ENCODE measurements at regions not wholly inside any gene's neighbourhood (a gene's known extent, or its start where the extent isn't known, plus 50 kb on each side); places are given as distances from the start of the nearest gene placed in this dataset.

- no peak overlapping the region for H3K4me2 ChIP-seq (ENCODE audit: insufficient read depth in 1 of 2, low read depth in 2 of 2, low read length in 2 of 2)
- H4K91ac ChIP-seq (replicated peaks; ENCODE audit: insufficient read length, low read length): no peak overlapping the region
- H4K8ac ChIP-seq (ENCODE audit: extremely low read depth, insufficient read depth, low read length): no peak overlapping the region
- no peak for TF ChIP-seq CTBP2 (IDR thresholded peaks at IDR 0.05; ENCODE audit: borderline replicate concordance, insufficient read depth, insufficient read length, low read length)
- peak; percentile 77 for TF ChIP-seq MAFK (IDR thresholded peaks at IDR 0.05; ENCODE audit: low read depth, low read length)
- FAIRE-seq: no peak
- H3K36me3 ChIP-seq (ENCODE audit: control insufficient read depth in 2 of 4, insufficient read depth in 4 of 4, low read length in 3 of 4): no peaks in the 10 kb centered on the region
- DNase-seq (ENCODE audit: low read depth in 1 of 2, low spot score in 2 of 2): no peak
- H2BK120ac ChIP-seq (replicated peaks; ENCODE audit: low read depth, low read length): no peak overlapping the region
- no peak overlapping the region for H2AFZ ChIP-seq (ENCODE audit: low read length)
- no peaks in the 10 kb centered on the region for H3K79me1 ChIP-seq (ENCODE audit: low read depth, low read length)
- no peak overlapping the region for H2BK5ac ChIP-seq (ENCODE audit: low read depth, low read length)
- H4K5ac ChIP-seq (ENCODE audit: insufficient read length, low read depth, low read length): no peak overlapping the region
- no peak overlapping the region for H3K4me3 ChIP-seq (ENCODE audit: extremely low read depth in 1 of 4, insufficient read depth in 2 of 4, low read depth in 3 of 4, low read length in 4 of 4)
- H3K79me2 ChIP-seq (ENCODE audit: control insufficient read depth in 1 of 2, insufficient read depth in 2 of 2, low read length in 2 of 2): no peaks in the 10 kb centered on the region
- ChIA-PET CTCF (ENCODE audit: partially characterized antibody) (no interaction called here), POLR2A (ENCODE audit: partially characterized antibody) (no interaction called here)
- H3K9ac ChIP-seq (replicated peaks in 1 of 4; ENCODE audit: extremely low read depth in 1 of 4, low read depth in 3 of 4, low read length in 3 of 4): no peak overlapping the region
- H3K56ac ChIP-seq (replicated peaks; ENCODE audit: insufficient read length, low read depth, low read length): no peak overlapping the region
- no peak overlapping the region for H2BK12ac ChIP-seq (ENCODE audit: low read depth, low read length)
- H3K27ac ChIP-seq (ENCODE audit: low read depth, low read length): no peak overlapping the region
- H2BK15ac ChIP-seq (ENCODE audit: low read length): no peak overlapping the region
- H3K23ac ChIP-seq (ENCODE audit: insufficient read length): no peak overlapping the region
- no peaks in the 10 kb centered on the region for H4K20me1 ChIP-seq (replicated peaks in 1 of 2; ENCODE audit: control insufficient read depth in 1 of 2, insufficient read depth in 2 of 2, low read length in 2 of 2)
- peaks cover 4% of the 10 kb centered on the region in 2 experiments; a peak in 2 of 4 replicates for H3K9me3 ChIP-seq (ENCODE audit: insufficient read depth in 2 of 2, low read depth in 1 of 2, low read length in 1 of 2)
- WGBS, 2 experiments (ENCODE audit: extremely low coverage in 1 of 2, insufficient coverage in 1 of 2, insufficient read length in 1 of 2, insufficient replicate concordance in 2 of 2, low coverage in 1 of 2, low lambda C conversion rate in 2 of 2, missing lambda C conversion rate in 1 of 2): 76% methylated on average over 3 of the region's 3 CpGs; no CpG with 5 or more reads in 1 of the 2 experiments
- H3K23me2 ChIP-seq (ENCODE audit: low read depth, low read length): no peaks in the 10 kb centered on the region
- H3K4me1 ChIP-seq (replicated peaks in 1 of 4; ENCODE audit: control insufficient read depth in 3 of 4, insufficient read depth in 4 of 4, low read length in 3 of 4): no peaks in the 10 kb centered on the region; a peak in 1 of 7 replicates
- no peak overlapping the region for H2AK5ac ChIP-seq (ENCODE audit: low read depth, low read length)
- H3K4ac ChIP-seq (replicated peaks; ENCODE audit: insufficient read length, low read depth, low read length): no peak overlapping the region
- no peaks in the 10 kb centered on the region for H3K27me3 ChIP-seq (replicated peaks in 1 of 4; ENCODE audit: control insufficient read depth in 3 of 4, extremely low read depth in 1 of 4, insufficient read depth in 3 of 4, low read length in 3 of 4)
- no peak overlapping the region for H3K14ac ChIP-seq (ENCODE audit: insufficient read length)
- H2BK20ac ChIP-seq (ENCODE audit: low read length): no peak overlapping the region
- no peak overlapping the region for H3K18ac ChIP-seq (ENCODE audit: extremely low read depth, low read length)
These were observed 978.3 kb upstream of the MAP3K7 start for GRCh38 chr6:91565207-91565606.

All from H1 (cell line).